GM19025 (cell line): ENCODE measurements at regions not wholly inside any gene's neighbourhood (a gene's known extent, or its start where the extent isn't known, plus 50 kb on each side); places are given as distances from the start of the nearest gene placed in this dataset.

Experiments
- ATAC-seq: cut with Tn5 transposase; IDR thresholded peaks from one replicate; pipeline ENCODE4 v1.9.1; 2021; ENCODE audit warnings: mild to moderate bottlenecking, low read depth, moderate library complexity; ENCODE audit not compliant: unreplicated experiment

- no peak for ATAC-seq
Measured at GRCh38 chr21:23475281-23476219, 2131.7 kb downstream of the MRPL39 start.

- peak; percentile 91 for ATAC-seq
Measured at GRCh38 chr21:23471877-23472276, 2135.4 kb downstream of the MRPL39 start.

DNA sequence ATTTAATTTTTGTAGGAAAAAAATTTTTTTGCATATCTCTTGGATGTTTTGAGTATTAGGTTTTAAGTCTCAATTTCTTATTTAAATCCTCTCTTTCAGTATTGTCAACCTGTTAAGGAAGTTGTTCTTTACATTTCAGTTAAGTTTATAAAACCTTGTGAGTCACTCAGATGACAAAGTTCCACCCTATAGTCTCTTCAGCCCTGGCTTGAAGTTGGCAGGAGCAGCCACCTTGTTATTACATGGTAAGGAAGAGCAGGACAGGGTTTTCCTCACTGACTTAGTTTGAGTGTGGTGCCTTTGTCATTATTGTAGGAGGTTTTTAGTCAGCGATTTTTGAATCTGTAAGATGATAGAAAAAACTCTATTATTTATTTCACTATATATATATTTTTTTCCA is 2143.9 kb downstream of the MRPL39 start:
- no peak for ATAC-seq

DNA sequence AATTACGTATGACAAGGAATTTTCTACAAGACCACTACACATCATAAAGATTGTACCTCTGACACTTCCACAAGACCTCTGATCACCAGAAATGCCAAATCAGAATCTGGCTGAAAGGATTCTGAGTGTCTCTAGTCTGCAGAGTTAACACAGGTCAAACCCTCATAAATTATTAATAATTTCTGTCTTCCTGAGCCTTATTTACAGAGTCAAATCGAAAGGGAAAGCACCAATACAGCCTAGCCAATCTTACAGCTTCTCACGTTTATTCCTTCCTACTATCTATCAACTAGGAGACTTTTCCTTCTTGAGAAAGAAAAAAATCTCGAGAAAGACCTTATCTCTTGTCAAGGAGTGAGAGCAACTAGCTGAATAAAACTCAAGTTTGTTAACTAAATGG is 2151.6 kb downstream of the MRPL39 start:
- peak; percentile 87 for ATAC-seq

DNA sequence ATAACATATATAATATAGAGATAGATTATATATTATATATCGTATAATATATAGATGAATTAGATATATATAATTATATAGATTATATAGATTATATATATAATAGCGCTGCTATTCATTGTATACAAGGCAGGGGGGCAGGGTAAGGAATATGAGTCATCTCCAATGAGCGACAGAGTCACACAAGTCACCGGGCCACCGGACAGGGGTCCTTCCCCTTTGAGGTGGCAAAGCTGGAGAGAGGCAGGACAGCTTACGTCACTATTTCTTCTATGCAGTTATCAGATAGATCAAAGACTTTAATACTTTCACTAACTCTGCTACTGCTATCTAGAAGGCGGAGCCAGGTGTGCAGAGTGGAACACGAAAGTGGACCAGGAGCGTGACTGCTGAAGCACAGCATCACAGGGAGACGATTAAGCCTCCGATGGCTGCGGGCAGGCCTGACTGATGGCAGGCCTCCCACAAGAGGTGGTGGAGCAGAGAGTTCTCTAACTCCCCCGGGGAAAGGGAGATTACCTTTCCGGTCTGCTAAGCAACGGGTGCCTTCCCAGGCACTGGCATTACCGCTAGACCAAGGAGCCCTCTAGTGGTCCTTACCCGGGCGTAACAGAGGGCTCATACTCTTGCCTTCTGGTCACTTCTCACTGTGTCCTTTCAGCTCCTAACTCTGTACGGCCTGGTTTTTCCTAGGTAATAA is 2154.7 kb downstream of the MRPL39 start:
- ATAC-seq, result peak; percentile 43

- ATAC-seq, result no peak
Measured at GRCh38 chr21:23445307-23445706, 2162.0 kb downstream of the MRPL39 start.

GRCh38 chr21:23438081-23438480 is 2169.2 kb downstream of the MRPL39 start:
- no peak for ATAC-seq

DNA sequence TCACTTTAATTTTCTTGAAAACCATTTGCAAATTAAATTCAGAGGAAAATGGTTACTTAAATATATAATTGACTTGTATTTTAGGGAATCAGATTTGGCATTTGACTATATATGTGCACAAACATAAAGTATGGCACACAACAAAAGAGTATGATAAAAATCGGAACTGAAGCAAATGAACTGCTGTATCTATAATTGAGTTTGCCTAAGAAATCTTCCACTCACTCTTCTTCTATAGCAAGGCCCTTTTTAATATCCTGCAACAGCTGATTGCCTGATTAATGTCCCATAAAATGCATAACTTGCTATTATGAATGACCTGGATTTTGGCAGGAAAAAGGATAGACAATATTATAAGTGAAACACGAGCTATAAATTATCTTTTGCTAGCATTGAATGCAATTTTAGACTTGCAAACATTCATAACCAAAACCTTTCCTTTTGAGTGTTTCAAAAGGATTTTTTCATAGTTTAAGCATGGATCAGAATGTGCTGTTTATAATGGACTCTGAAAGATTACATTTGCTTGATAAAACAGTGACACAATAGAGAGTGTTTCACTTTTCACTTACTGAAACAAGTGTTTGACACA is 2204.3 kb downstream of the MRPL39 start:
- ATAC-seq, result no peak

GRCh38 chr21:23401278-23401677 is 2206.0 kb downstream of the MRPL39 start:
- no peak for ATAC-seq

DNA sequence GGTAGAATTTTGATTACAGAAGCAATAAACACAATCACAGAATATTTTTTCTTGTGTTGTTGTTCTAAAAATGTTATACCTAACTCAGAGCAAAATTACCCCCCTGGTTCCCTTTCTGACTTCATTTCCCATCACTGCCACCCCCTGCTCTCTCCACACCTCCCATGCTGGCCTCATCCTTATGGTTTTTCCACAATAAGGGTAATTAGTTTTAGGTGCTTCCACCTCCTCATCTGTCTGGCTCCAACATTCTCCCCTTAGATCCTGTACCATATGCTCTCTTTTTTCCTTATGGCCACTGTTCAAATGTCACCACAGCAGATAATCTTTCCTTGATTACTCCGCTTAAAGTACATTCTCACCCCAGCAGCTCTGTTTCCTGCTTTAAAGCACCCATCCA is 2208.6 kb downstream of the MRPL39 start:
- ATAC-seq, result no peak

DNA sequence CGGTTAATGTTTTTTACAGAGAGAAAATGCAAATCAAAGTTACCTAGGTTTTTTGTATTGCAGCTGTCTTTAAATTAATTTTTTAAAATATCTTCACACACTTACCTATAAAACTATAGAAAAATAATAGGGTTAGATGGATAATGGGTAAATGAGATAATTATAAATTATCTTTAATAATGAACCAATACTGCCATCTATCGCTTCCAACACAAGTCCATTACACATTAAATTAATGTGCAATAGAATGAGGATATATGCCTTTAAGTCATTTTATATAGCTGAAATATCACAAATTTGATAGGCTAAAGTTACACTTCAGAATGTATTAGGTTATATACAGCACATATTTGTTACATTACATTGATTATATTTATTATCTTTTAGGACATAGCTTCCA is 2212.8 kb downstream of the MRPL39 start:
- no peak for ATAC-seq

DNA sequence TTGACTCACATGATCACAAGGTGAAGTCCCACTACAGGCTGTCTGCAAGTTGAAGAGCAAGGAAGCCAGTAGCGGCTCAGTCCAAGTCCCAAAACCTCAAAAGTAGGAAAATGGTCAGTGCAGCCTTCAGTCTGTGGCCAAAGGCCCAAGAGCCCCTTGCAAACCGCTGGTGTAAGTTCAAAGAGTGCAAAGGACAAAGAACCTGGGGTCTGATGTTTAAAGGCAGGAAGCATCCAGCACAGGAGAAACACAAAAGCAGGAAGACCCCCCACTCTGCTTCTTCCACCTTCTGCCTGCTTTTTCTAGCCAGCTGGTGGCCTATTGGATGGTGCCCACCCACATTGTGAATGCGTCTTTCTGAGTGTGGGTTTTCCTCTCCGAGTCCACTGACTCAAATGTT is 2222.6 kb downstream of the MRPL39 start:
- no peak for ATAC-seq

DNA sequence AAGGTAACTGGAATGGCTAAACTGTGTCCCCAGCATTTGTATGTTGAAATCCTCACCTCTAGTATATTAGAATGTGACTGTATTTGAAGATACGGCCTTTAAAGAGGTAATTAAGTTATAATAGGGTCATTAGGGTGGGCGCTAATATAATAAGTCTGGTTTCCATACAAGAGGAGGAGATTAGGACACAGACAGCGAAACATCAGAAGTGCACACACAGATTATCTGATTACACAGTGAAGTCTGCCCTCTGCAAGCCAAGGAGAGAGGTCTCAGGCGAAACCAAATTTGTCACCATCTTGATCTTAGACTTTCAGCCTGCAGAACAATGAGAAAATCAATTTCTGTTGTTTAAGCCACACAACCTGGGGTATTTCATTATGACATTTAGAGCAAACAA is 2233.1 kb downstream of the MRPL39 start:
- ATAC-seq, result no peak

GRCh38 chr21:23356905-23357304 is 2250.4 kb downstream of the MRPL39 start:
- no peak for ATAC-seq

DNA sequence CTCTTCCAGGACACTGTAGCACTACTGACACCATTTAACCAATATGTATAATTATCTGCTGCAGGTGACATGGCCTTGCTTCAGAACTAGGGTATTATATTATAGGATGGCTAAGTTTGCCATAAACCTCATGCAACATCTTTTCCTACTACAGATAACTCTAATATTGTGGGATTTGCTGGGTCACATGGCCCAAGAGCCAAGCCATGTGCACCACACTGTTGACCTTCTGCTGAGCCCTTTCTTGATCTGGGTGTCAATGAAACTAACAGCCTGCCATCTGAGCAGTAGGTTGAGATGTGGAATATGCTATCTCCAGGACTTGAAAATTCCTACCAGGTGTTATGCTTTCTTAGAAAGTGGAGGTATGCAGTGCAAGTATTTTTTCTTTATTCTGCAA is 2291.1 kb downstream of the MRPL39 start:
- no peak for ATAC-seq

- ATAC-seq, result no peak
Measured at GRCh38 chr21:23308741-23309140, 2298.5 kb downstream of the MRPL39 start.

GRCh38 chr21:23307065-23307464 is 2300.2 kb downstream of the MRPL39 start:
- ATAC-seq, result no peak

DNA sequence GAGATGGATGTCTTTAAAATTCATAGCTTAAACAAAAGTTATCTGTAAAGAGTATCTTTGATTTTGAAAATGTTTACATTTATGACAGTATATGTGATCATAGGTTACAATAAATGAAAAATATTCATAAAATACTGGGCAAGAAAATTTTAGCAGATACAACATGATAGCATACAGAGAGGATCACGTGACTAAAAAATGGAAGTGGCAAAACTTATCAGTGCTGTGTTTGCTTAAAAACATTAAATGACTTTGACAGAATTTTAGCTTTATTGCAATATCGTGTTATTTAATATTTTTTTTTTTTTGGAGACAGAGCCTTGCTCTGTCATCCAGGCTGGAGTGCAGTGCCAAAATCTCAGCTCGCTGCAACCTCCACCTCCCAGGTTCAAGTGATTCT is 2294.1 kb downstream of the NCAM2 start:
- no peak for ATAC-seq

DNA sequence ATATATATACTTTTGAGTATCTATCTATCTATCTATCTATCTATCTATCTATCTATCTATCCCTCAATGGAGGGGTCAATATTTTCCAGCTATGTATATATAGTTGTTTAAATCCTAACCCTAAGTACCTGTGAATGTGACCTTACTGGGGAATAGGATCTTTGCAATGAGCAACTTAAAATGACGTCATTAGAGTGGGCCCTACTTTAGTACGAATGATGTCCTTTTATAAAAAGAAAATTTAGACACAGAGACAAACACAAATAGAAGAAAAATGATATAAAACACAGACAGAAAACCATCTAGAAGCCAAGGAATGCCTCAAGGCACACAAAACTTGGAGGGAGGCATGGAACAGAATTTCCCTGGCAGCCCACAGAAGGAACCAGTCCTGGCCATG is 2283.7 kb downstream of the NCAM2 start:
- ATAC-seq, result no peak

GRCh38 chr21:23249760-23250159 is 2251.6 kb downstream of the NCAM2 start:
- no peak for ATAC-seq

DNA sequence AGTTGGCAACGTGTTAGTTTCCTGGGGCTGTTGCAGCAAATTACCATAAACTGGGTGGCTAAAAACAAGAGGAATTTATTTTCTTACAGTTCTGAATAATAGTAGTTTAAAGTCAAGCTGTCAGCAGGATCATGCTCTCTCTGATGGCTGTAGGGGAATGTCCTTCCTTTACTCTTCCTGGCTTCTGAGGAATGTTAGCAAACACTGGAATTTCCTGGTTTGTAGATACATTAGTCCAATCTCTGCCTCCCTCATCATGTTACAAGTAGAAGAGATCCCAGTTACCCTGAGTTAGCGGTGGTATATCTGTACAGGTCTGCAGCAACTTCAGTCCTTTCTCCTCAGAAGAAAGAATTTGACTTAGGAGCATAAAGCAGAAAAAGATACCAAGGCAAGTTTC is 2249.1 kb downstream of the NCAM2 start:
- no peak for ATAC-seq
